ENCODE measurements at regions not wholly inside any gene's neighbourhood (a gene's known extent, or its start where the extent isn't known, plus 50 kb on each side); places are given as distances from the start of the nearest gene placed in this dataset.

DNA sequence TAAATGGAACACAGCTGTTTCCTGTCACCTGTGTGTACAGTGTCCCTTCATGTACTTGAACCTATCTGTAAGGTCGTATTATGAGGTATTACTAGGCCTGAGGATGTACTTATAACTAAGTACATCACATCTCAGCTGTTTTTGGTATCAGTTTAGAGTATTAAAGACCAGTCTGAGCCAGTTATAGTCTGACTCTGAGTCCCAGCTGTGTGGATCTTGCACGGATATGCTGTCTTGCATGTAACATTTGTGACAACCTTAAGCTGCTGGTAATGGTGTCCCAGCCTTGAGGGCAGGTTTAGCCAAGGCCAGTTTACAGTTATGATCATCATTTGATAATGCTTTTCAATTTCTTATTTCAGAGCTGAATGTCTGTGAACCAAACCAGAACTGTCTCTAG lies 496.3 kb downstream of the SLC4A3 start:
- DNase-seq (ENCODE audit: low spot score): no peak

DNA sequence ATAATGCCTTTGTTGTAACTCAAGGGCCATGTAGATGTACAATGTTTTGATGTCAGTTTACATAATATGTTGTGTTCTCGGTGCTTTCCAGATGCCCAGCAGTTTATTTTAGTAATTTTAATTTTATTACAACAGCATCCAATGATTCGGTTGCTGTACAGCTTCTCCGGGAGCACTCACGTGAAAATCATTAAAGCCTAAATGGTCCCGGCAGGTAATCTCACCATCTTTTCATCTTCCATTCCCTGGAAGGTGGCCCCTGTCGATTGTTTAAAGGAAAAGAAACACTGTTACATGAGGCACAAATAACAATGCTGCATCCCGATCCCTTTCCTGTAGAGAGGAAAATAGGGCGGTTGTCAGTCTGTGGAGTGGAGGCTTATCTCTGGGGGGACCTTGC lies 498.1 kb downstream of the SLC4A3 start:
- no peak for DNase-seq (ENCODE audit: low spot score)

- no peak for DNase-seq (ENCODE audit: low spot score)
These were observed 499.9 kb downstream of the SLC4A3 start for GRCh38 chr2:220127311-220127710.

DNA sequence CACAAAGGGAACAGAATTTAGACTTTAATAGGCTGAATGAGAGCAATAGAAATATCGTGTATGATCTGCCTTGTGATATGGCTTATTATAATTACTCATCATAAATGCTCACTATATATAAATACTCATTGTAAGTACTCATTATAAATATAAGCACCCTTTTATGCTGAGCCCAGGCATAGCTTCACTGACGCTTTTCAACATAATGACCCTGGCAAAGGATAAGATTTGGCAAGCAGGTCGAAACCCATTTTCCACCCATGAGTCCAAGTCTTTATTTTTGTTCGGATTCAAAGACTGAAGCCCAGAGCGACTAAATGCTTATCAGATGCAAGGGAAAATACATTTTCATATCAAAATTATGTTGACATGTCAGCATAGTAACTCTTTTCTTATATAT lies 500.4 kb downstream of the SLC4A3 start:
- no peak for DNase-seq (ENCODE audit: low spot score)

GRCh38 chr2:220129391-220129790 lies 502.0 kb downstream of the SLC4A3 start:
- DNase-seq (ENCODE audit: low spot score): no peak

DNA sequence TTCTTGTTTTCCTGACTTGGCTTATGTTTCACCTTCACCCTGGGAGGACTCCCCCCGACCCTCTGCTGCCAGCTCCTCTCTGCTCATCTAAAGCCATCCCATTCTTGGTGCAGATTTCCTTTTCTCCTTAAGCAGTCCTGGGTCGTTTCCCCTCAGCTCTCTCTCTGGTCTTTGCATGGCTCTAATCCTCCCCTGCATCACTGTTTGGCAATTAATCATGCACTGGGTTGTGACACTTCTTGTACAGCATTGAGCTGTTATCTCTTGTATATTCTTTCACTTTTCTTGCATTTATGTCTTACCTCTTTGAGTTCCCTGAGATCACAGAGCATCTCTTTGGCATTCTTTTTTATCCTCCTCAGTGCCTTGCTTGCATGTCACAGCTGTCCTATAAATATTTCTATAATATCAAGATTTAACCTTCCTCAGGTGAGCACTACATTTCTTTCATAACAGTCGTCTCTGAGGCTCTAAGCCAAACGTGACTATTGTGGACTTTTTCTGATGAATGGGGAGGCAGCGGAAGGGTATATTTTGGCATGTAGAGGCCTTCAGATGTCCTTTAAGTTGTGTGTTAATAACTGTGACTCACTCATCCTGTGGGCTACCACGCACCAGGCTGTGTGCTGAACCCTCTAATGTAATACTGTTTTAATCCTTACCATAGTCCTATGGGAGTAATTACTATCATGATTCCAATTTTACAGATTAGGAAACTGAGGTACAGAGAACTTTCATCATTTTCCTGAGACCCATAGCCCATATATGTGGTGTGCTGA lies 507.5 kb downstream of the SLC4A3 start:
- DNase-seq (ENCODE audit: low spot score): no peak

DNA sequence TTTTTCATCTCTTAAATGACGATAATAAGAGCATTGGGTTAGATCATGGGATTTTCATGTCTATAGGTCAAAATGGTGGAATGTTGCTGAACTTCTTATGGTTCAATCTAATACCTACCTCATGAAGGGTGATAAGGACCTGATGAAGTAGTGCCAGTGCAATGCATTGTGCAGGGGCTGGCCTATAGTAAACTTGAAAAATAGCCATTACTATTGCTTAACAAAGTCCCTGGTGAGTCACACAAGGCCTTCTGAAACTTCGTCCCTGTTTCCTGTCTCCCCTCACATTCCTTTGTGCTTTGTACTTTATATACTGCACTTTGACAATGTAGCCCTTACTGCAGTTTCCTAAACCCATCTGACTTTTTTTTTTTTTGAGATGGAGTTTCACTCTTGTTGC lies 515.9 kb downstream of the SLC4A3 start:
- no peak for DNase-seq (ENCODE audit: low spot score)

DNA sequence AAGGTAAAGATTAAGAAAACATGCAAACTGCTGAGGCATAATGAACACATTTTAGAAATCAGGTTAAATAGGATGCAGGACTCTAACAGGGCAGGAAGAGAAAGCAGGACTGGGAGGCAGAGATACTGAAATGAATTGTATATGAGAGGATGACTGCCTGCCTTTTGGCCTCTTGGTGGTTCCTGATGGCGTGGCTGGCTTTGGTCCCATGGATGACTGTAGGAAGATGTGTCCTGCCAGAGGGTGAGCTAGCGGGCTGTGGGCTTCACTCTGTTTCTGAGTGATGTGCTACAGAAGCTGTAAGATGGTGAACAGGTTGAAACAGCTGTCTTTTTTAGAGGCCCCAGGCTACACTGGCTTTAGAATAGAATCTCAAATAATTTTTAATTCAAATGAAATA lies 517.0 kb downstream of the SLC4A3 start:
- no peak for DNase-seq (ENCODE audit: low spot score)

DNA sequence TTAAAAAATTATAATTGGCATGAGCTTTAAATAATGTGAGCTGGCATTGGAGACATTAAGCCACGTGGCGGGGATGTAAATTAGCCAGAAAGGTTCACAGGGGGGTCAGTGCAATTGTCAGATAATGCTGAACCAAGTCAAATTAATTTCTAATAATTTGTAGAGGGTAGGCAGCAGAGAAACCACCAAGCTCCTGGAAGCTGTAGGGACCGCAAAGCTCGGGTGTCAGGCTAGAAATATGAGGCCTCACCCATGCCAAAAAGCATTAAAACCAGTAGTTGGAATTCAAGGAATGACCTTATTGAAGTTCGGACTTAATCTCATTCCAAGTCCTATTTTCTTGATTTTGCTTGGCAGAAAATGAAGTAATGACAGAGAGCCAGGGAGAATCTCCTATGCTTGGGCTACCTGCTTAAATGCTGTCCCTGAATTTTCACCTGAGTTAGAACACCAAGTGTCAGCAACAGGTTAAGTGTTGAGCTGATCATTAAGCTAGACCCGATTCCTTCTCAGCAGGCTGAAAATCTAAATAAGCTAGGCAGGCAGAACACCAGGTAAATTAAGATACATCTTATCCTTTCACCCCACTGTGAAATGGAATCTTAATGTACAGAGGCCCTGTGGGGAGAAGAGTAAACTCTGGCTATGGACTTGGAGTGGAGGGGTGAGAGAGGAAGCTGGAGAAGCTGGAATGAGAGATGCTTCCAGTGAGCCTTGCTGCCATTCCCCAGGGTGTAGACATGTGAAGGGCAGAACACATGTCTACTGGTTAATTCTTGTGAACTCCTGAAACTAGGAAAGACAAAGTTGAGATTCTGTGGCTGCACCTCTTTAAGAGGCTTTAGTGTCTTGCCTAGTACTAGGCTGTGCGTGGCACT lies 520.0 kb downstream of the SLC4A3 start:
- DNase-seq (ENCODE audit: low spot score): no peak

DNA sequence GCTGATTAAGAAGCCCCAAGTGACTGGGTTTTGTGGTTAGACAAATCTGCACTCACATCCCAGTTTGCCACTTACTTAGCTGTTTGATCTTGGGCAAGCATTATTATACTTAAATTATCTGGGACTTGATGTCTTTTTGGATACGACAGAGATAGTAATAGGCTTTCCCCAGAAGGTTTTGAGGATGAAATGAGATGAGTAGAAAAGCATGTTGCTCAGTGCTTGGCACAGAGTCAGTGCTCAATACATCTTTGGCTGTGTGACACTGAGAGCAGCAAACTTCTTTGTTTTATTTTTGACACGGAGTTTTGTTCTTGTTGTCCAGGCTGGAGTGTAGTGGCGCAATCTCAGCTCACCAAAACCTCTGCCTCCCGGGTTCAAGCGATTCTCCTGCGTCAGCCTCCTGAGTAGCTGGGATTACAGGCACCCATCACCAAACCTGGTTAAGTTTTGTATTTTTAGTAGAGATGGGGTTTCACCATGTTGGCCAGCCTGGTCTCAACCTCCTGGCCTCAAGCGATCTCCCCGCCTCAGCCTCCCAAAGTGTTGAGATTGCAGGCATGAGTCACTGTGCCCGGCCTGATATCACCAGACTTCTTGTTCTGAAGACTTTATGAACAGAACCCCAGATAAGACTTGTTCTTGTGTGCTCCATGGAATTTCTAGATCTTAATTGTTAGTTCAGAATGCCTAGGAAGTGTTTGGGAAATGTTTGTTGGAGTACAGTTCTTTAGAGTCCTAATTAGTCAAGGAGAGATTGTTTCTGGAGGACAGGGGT lies 521.2 kb downstream of the SLC4A3 start:
- no peak for DNase-seq (ENCODE audit: low spot score)

- DNase-seq (ENCODE audit: low spot score): no peak
These were observed 523.9 kb downstream of the SLC4A3 start for GRCh38 chr2:220151341-220151740.

DNA sequence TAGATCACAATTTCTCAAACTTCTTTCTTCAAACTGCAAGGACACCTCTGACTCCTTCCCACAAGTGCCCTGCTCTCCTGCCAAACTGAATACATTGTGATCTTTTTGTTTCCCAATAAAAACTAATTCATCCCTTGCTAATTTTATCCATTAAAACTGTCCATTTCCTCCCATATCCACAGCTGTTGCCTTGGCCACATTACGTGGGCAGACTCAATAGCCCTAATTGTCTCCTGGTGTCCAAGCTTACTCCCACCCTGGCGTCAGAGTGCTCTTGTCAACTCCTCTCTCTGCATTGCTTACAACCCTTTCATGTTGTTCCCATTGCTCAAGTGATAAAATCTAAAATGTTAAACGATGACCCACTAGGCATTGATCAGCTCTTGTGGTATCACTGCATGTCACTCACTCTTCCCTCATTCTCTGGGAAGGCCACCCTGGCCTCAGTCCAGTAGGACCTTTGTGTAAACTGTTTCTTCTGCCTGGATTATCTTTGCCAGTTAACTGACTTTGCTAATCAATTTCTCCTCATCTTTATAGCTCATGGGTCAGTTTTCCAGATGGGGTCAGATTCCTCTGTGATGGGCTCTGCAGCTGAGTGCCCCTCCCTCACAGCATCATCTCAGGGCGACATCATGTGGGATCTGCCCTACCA lies 525.0 kb downstream of the SLC4A3 start:
- no peak for DNase-seq (ENCODE audit: low spot score)

DNA sequence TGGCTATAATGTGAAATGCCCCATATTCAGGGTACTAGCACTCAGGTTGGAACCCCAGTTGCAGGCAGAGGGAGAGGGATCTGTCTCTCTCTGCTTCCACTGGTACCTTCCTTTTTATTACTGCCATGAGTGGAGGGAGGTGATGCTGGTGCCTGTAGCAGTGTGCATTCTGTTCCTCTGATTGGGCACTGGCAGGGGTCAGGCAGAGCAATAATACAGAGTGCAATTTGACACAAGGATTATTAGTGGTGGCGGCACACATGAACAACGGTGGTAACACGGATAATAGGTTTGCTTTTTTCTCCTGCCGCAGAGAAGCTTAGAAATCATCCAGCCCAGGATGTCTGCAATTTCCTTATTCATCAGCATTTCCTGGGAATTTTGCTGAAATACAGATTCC lies 525.7 kb downstream of the SLC4A3 start:
- no peak for DNase-seq (ENCODE audit: low spot score)

- DNase-seq (ENCODE audit: low spot score): no peak
These were observed 526.9 kb downstream of the SLC4A3 start for GRCh38 chr2:220154304-220154703.

DNA sequence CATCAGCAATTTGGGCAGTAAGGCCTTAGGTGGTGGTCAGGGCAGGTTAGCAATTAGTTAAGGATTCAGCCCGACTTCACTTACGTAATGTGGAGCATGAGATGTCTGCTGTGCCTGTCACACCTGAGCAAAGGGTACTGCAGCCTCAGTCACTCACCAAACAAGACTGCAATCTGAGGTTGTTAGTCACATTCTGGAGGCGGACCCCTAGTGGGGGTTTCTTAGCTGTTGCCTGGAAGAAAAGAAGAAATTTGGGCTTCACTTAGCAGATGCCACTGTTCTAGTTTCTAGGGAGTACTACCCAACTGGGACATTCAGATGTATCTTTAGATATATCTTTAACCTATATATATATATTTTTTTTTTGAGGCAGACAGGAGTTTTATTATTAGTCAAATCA lies 529.9 kb downstream of the SLC4A3 start:
- DNase-seq (ENCODE audit: low spot score): no peak

- DNase-seq (ENCODE audit: low spot score): no peak
These were observed 532.3 kb downstream of the SLC4A3 start for GRCh38 chr2:220159738-220160137.

GRCh38 chr2:220162320-220162719 lies 534.9 kb downstream of the SLC4A3 start:
- no peak for DNase-seq (ENCODE audit: low spot score)

DNA sequence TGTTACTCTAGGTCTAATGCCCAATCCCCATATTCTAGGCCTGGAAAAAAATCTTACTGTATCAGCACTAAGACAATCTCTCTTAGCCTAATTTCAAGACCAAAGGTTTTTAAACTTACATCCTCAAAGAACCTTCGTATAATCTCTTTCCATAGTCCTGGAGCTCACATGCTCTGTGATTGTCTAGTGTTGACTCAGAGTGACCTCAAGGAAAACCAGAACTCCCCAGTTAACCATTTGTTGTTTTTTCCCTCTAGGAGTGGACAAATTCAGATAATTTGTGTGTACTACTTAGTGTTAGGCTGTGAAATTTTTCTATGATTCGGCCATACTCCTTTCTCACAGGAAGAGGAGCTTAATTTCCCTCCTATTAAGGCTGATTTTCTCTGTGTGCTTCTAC lies 536.1 kb downstream of the SLC4A3 start:
- no peak for DNase-seq (ENCODE audit: low spot score)

DNA sequence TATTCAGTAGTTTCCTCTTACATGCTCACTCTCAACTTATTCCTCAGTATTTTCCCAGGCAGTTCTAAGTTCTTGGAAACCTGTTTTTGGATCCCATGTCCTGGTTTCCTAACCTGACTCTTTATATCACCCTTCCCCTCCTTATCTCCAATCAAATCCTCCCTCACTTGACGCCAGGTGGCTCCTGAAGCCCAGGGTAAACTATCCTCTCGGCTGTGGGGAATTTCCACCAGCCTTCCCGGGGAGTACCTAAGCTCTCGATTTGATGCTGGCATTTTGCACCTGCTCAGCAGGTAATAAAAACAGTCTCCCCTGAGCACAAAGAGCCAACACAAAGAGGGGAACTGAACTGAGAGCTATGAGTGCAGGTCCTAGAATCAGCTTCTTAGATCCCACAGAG lies 538.0 kb downstream of the SLC4A3 start:
- DNase-seq (ENCODE audit: low spot score): no peak

GRCh38 chr2:220166616-220167015 lies 539.2 kb downstream of the SLC4A3 start:
- DNase-seq (ENCODE audit: low spot score): no peak

GRCh38 chr2:220167956-220168355 lies 540.5 kb downstream of the SLC4A3 start:
- DNase-seq (ENCODE audit: low spot score): peak; percentile 0

DNA sequence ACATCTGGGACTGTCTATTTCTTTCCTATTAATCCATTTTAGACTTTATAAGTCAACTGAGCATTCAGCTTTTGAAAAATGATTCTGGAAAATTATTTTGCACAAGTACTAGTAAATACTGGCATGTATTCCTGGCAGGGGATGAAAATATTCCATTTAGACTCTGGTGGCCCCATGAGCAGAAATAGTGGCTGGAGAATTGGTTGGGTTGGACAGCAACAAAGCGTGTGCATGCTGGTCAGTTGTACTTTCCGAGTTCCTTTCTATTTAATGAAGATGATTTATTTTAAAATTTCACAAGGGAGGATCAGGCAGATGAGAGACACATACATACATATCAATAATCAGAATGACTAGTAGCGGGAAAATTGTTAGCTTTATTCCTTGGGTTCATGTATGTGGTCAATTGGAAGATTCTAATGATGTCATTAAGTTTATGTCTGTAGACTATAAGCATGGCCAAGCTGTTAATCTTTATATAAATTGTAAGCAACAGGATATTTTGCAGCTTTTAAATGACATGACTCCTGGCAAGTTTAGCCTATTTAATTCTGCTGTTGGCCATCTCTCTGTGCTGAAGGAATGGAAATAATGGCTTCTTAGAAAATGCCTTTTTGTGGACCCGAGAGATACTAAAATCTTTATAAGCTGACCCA lies 541.6 kb downstream of the SLC4A3 start:
- no peak for DNase-seq (ENCODE audit: low spot score)

Measured in activated CD4-positive, alpha-beta T cell treated with anti-CD3 and anti-CD28 coated beads, Interleukin-2, Interleukin-4, amounts not matched to agents 100 ng/mL and 50 ng/mL, durations not matched to agents 16 hours and 8 hours (primary cell).